HEK293 (cell line): ENCODE measurements at regions not wholly inside any gene's neighbourhood (a gene's known extent, or its start where the extent isn't known, plus 50 kb on each side); places are given as distances from the start of the nearest gene placed in this dataset.

Experiments used
- CTCF ChIA-PET: fragments of 350-600 bp; formaldehyde crosslinking; extraction: SDS; loops from one replicate; lab custom pipeline; 2021; ENCODE audit warnings: antibody characterized with exemption; lab: Yijun Ruan, JAX
- POLR2A ChIA-PET: fragments of 300-600 bp; formaldehyde crosslinking; extraction: SDS; loops from one replicate; lab custom pipeline; 2020; ENCODE audit warnings: antibody characterized with exemption, inconsistent platforms; lab: Yijun Ruan, JAX
- H3K27ac ChIP-seq: fragments of 200-500 bp; sonication (Bioruptor generic); 2 replicates; pipeline ENCODE4 v1.5.1; 2014; ENCODE audit warnings: low read depth, low read length, control low read depth, inconsistent platforms; ENCODE audit errors: extremely low read depth
- H3K36me3 ChIP-seq, 2 experiments: fragments of 200-500 bp in 1 of 2; sonication (Bioruptor generic) in 1 of 2; 1 replicate in 1 of 2; 2 replicates in 1 of 2; pipeline ENCODE4 v1.5.1; 2014 to 2017; ENCODE audit warnings: inconsistent platforms in 2 of 2, low read length in 2 of 2; ENCODE audit not compliant: control insufficient read depth in 2 of 2, insufficient read depth in 1 of 2
- H3K4me1 ChIP-seq: fragments of 200-500 bp; sonication (Bioruptor generic); 2 replicates; pipeline ENCODE4 v1.5.1; 2014; ENCODE audit warnings: mild to moderate bottlenecking, low read length, inconsistent platforms; ENCODE audit not compliant: control insufficient read depth, insufficient read depth
- H3K4me3 ChIP-seq: 2 replicates; pipeline ENCODE4 v1.5.1; 2011; ENCODE audit warnings: low read depth, mild to moderate bottlenecking, control low read depth, low read length, moderate library complexity
- H3K9me3 ChIP-seq: fragments of 200-500 bp; sonication (Bioruptor generic); 2 replicates; pipeline ENCODE4 v1.5.1; 2014; ENCODE audit warnings: low read depth, low read length, inconsistent platforms; ENCODE audit not compliant: control insufficient read depth, insufficient read depth
- BCL11A ChIP-seq: fragments of 450-650 bp; formaldehyde crosslinking; IDR thresholded peaks from 2 replicates; pipeline ENCODE4 v1.5.1; 2016; ENCODE audit warnings: low read depth, missing biosample characterization, missing genetic modification characterization
- GLIS1 ChIP-seq: fragments of 450-650 bp; formaldehyde crosslinking; IDR thresholded peaks from 2 replicates; pipeline ENCODE4 v1.5.1; 2016; ENCODE audit warnings: missing biosample characterization, missing genetic modification characterization
- KLF1 ChIP-seq: fragments of 450-650 bp; formaldehyde crosslinking; IDR thresholded peaks from 2 replicates; pipeline ENCODE4 v1.5.1; 2016; ENCODE audit warnings: missing biosample characterization, missing genetic modification characterization
- KLF9 ChIP-seq: fragments of 450-650 bp; formaldehyde crosslinking; IDR thresholded peaks from 2 replicates; pipeline ENCODE4 v1.5.1; 2016; ENCODE audit warnings: missing biosample characterization, missing genetic modification characterization, low read depth
- SETDB1 ChIP-seq: IDR thresholded peaks from one replicate; pipeline ENCODE4 v1.6.1; 2017; ENCODE audit warnings: mild to moderate bottlenecking, low read length, moderate library complexity, mixed read lengths; ENCODE audit not compliant: insufficient read length
- ZEB2 ChIP-seq: fragments of 450-650 bp; formaldehyde crosslinking; IDR thresholded peaks from 2 replicates; pipeline ENCODE4 v1.5.1; 2016; ENCODE audit warnings: missing biosample characterization, missing genetic modification characterization
- ZNF2 ChIP-seq: fragments of 450-650 bp; formaldehyde crosslinking; IDR thresholded peaks from 2 replicates; pipeline ENCODE4 v1.5.1; 2016; ENCODE audit warnings: missing biosample characterization, missing genetic modification characterization
- ZNF354C ChIP-seq: fragments of 450-650 bp; formaldehyde crosslinking; IDR thresholded peaks from 2 replicates; pipeline ENCODE4 v1.5.1; 2016; ENCODE audit warnings: missing biosample characterization, missing genetic modification characterization, low read depth, borderline replicate concordance
- ZNF366 ChIP-seq: fragments of 450-650 bp; formaldehyde crosslinking; conservative IDR thresholded peaks from 2 replicates; pipeline ENCODE4 v1.5.1; 2016; ENCODE audit warnings: missing biosample characterization, missing genetic modification characterization
- ZNF433 ChIP-seq: fragments of 450-650 bp; formaldehyde crosslinking; IDR thresholded peaks from 2 replicates; pipeline ENCODE4 v1.5.1; 2016; ENCODE audit warnings: missing biosample characterization, missing genetic modification characterization, low read depth
- ZNF514 ChIP-seq: fragments of 450-650 bp; formaldehyde crosslinking; IDR thresholded peaks from 2 replicates; pipeline ENCODE4 v1.5.1; 2016; ENCODE audit warnings: missing biosample characterization, missing genetic modification characterization
- ZNF555 ChIP-seq: fragments of 450-650 bp; formaldehyde crosslinking; conservative IDR thresholded peaks from 2 replicates; pipeline ENCODE4 v1.5.1; 2017; ENCODE audit warnings: missing biosample characterization, mild to moderate bottlenecking, missing genetic modification characterization, inconsistent platforms
- ZNF626 ChIP-seq: fragments of 450-650 bp; sonication (Bioruptor Pico); formaldehyde crosslinking; IDR thresholded peaks from 2 replicates; pipeline ENCODE4 v1.5.1; 2018; ENCODE audit warnings: missing biosample characterization, missing genetic modification characterization, inconsistent platforms
- ZNF776 ChIP-seq: fragments of 450-650 bp; formaldehyde crosslinking; IDR thresholded peaks from 2 replicates; pipeline ENCODE4 v1.5.0; 2017; ENCODE audit warnings: missing biosample characterization, missing genetic modification characterization, borderline replicate concordance
- ZSCAN23 ChIP-seq: fragments of 450-650 bp; formaldehyde crosslinking; IDR thresholded peaks from 2 replicates; pipeline ENCODE4 v1.5.1; 2016; ENCODE audit warnings: missing biosample characterization, missing genetic modification characterization
- TF ChIP-seq, protein P1 (sequence below): fragments of 450-650 bp; formaldehyde crosslinking; IDR thresholded peaks from 2 replicates; pipeline ENCODE4 v1.5.1; 2016; ENCODE audit warnings: missing biosample characterization, missing genetic modification characterization
- TF ChIP-seq, protein P2 (sequence below): fragments of 450-650 bp; formaldehyde crosslinking; IDR thresholded peaks from 2 replicates; pipeline ENCODE4 v1.5.1; 2016; ENCODE audit warnings: missing biosample characterization, missing genetic modification characterization
- TF ChIP-seq, protein P3 (sequence below): fragments of 450-650 bp; IDR thresholded peaks from 2 replicates; pipeline ENCODE4 v1.5.1; 2018; ENCODE audit warnings: missing biosample characterization, missing genetic modification characterization
- TF ChIP-seq, protein P4 (sequence below): fragments of 450-650 bp; formaldehyde crosslinking; conservative IDR thresholded peaks from 2 replicates; pipeline ENCODE4 v1.5.1; 2016; ENCODE audit warnings: low read depth, missing biosample characterization, missing genetic modification characterization
- TF ChIP-seq, protein P5 (sequence below): fragments of 450-650 bp; formaldehyde crosslinking; IDR thresholded peaks from 2 replicates; pipeline ENCODE4 v1.5.1; 2016; ENCODE audit warnings: missing biosample characterization, missing genetic modification characterization

DNA sequence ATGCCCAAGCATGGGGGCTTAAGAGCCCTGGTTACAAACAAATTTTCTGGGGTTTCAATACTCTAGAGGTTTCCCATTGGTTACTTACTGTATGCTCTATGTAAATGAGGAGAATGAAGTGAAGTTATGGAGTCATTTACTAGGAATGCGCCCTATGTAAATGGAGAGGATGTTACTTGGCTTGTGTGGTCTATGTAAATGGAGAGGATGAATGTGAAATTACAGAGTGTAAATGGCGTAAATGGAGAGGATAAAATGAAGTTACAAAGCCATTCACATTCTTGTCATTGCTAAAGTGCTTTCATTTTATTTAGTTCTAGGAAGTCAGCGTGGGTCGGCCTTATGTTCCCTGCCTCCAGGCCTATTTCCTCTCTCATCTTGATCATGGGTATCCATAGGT is 810.5 kb upstream of the ADGRL3 start:
- CTCF ChIA-PET = no interaction called here
- Histone ChIP-seq H3K4me1 (no peaks in the 10 kb centered on the region), H3K27ac (no peak overlapping the region), H3K9me3 (no peaks in the 10 kb centered on the region), H3K36me3 (no peaks in the 10 kb centered on the region)
- POLR2A ChIA-PET = no interaction called here
- TF ChIP-seq KLF9 (tag by site-specific recombination) (no peak), ZNF514 (tag by site-specific recombination) (no peak), BCL11A (tag by site-specific recombination) (no peak), ZNF626 (tag by site-specific recombination) (no peak), SETDB1 (no peak), GLIS1 (tag by site-specific recombination) (no peak), ZNF366 (tag by site-specific recombination) (no peak), ZNF776 (tag by site-specific recombination) (no peak), ZSCAN23 (tag by site-specific recombination) (no peak)
- TF ChIP-seq, protein P1, sequence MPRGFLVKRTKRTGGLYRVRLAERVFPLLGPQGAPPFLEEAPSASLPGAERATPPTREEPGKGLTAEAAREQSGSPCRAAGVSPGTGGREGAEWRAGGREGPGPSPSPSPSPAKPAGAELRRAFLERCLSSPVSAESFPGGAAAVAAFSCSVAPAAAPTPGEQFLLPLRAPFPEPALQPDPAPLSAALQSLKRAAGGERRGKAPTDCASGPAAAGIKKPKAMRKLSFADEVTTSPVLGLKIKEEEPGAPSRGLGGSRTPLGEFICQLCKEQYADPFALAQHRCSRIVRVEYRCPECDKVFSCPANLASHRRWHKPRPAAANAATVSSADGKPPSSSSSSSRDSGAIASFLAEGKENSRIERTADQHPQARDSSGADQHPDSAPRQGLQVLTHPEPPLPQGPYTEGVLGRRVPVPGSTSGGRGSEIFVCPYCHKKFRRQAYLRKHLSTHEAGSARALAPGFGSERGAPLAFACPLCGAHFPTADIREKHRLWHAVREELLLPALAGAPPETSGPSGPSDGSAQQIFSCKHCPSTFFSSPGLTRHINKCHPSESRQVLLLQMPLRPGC = no peak
- TF ChIP-seq, protein P2, sequence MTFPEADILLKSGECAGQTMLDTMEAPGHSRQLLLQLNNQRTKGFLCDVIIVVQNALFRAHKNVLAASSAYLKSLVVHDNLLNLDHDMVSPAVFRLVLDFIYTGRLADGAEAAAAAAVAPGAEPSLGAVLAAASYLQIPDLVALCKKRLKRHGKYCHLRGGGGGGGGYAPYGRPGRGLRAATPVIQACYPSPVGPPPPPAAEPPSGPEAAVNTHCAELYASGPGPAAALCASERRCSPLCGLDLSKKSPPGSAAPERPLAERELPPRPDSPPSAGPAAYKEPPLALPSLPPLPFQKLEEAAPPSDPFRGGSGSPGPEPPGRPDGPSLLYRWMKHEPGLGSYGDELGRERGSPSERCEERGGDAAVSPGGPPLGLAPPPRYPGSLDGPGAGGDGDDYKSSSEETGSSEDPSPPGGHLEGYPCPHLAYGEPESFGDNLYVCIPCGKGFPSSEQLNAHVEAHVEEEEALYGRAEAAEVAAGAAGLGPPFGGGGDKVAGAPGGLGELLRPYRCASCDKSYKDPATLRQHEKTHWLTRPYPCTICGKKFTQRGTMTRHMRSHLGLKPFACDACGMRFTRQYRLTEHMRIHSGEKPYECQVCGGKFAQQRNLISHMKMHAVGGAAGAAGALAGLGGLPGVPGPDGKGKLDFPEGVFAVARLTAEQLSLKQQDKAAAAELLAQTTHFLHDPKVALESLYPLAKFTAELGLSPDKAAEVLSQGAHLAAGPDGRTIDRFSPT = no peak
- TF ChIP-seq, protein P3, sequence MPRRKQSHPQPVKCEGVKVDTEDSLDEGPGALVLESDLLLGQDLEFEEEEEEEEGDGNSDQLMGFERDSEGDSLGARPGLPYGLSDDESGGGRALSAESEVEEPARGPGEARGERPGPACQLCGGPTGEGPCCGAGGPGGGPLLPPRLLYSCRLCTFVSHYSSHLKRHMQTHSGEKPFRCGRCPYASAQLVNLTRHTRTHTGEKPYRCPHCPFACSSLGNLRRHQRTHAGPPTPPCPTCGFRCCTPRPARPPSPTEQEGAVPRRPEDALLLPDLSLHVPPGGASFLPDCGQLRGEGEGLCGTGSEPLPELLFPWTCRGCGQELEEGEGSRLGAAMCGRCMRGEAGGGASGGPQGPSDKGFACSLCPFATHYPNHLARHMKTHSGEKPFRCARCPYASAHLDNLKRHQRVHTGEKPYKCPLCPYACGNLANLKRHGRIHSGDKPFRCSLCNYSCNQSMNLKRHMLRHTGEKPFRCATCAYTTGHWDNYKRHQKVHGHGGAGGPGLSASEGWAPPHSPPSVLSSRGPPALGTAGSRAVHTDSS (tag by site-specific recombination) = no peak
- TF ChIP-seq, all 188 proteins: peak for 0
- H3K4me3 ChIP-seq = no peak overlapping the region

DNA sequence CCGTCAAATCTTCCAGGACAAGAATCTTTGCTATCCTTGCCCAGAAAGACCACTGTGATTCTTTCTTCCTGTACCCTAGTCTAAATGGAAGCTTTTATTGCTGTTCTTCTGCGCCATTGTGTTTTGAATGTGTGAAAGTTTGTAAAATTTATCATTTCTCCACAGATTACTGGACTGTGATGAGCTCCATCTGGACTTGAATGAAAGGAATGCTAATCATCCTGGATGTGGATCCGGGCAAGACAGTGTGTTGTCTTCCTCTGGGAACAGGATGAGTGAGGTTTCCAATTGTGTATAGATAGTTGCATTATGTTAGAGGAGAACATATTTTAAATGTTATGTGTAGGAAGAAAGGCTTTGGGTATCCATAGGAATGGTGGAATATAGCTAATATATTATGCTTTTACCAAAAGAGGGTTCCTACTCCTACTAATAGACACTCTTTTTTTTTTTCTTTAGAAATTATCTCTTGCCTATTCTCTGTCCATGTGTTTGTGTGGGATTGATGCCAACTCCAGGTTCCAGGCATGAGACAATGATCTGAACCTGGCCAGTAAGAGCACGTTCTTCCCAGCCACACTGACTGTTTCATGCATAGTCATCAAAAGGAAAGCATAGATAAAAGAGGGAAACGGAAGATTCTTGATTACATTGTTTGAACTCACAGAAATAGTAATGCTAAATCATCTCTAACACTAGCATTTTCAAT is 803.6 kb upstream of the ADGRL3 start:
- TF ChIP-seq, protein P4, sequence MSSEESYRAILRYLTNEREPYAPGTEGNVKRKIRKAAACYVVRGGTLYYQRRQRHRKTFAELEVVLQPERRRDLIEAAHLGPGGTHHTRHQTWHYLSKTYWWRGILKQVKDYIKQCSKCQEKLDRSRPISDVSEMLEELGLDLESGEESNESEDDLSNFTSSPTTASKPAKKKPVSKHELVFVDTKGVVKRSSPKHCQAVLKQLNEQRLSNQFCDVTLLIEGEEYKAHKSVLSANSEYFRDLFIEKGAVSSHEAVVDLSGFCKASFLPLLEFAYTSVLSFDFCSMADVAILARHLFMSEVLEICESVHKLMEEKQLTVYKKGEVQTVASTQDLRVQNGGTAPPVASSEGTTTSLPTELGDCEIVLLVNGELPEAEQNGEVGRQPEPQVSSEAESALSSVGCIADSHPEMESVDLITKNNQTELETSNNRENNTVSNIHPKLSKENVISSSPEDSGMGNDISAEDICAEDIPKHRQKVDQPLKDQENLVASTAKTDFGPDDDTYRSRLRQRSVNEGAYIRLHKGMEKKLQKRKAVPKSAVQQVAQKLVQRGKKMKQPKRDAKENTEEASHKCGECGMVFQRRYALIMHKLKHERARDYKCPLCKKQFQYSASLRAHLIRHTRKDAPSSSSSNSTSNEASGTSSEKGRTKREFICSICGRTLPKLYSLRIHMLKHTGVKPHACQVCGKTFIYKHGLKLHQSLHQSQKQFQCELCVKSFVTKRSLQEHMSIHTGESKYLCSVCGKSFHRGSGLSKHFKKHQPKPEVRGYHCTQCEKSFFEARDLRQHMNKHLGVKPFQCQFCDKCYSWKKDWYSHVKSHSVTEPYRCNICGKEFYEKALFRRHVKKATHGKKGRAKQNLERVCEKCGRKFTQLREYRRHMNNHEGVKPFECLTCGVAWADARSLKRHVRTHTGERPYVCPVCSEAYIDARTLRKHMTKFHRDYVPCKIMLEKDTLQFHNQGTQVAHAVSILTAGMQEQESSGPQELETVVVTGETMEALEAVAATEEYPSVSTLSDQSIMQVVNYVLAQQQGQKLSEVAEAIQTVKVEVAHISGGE (tag by site-specific recombination) = no peak
- TF ChIP-seq ZEB2 (no peak), ZNF354C (tag by site-specific recombination) (no peak), ZNF2 (no peak), KLF1 (no peak), ZNF555 (tag by site-specific recombination) (no peak), ZNF433 (no peak)
- TF ChIP-seq, protein P5, sequence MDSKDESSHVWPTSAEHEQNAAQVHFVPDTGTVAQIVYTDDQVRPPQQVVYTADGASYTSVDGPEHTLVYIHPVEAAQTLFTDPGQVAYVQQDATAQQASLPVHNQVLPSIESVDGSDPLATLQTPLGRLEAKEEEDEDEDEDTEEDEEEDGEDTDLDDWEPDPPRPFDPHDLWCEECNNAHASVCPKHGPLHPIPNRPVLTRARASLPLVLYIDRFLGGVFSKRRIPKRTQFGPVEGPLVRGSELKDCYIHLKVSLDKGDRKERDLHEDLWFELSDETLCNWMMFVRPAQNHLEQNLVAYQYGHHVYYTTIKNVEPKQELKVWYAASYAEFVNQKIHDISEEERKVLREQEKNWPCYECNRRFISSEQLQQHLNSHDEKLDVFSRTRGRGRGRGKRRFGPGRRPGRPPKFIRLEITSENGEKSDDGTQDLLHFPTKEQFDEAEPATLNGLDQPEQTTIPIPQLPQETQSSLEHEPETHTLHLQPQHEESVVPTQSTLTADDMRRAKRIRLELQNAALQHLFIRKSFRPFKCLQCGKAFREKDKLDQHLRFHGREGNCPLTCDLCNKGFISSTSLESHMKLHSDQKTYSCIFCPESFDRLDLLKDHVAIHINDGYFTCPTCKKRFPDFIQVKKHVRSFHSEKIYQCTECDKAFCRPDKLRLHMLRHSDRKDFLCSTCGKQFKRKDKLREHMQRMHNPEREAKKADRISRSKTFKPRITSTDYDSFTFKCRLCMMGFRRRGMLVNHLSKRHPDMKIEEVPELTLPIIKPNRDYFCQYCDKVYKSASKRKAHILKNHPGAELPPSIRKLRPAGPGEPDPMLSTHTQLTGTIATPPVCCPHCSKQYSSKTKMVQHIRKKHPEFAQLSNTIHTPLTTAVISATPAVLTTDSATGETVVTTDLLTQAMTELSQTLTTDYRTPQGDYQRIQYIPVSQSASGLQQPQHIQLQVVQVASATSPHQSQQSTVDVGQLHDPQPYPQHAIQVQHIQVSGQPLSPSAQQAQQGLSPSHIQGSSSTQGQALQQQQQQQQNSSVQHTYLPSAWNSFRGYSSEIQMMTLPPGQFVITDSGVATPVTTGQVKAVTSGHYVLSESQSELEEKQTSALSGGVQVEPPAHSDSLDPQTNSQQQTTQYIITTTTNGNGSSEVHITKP = no peak
- ChIA-PET CTCF (no interaction called here), POLR2A (no interaction called here)
- Histone ChIP-seq H3K4me3 (no peak overlapping the region), H3K4me1 (no peaks in the 10 kb centered on the region), H3K36me3 (no peaks in the 10 kb centered on the region), H3K9me3 (no peaks in the 10 kb centered on the region), H3K27ac (no peak overlapping the region)
